ENCODE measurements at regions not wholly inside any gene's neighbourhood (a gene's known extent, or its start where the extent isn't known, plus 50 kb on each side); places are given as distances from the start of the nearest gene placed in this dataset.
A peak's percentile ranks its signal among the peaks of the same experiment; 100 is the strongest.
"Not testable (repeated sequence)": the region's sequence is repeated elsewhere in the genome, so short reads cannot be mapped to it uniquely, and the experiment has no call there.

GRCh38 chr2:171266102-171266501 lies 105.4 kb upstream of the TLK1 start:
- no peak for DNase-seq (ENCODE audit: low spot score)

GRCh38 chr2:171261529-171261928 lies 100.8 kb upstream of the TLK1 start:
- not testable (repeated sequence) for DNase-seq (ENCODE audit: low spot score)

GRCh38 chr2:171260471-171261424 lies 100.1 kb upstream of the TLK1 start:
- DNase-seq (ENCODE audit: low spot score): peak; percentile 19

- DNase-seq (ENCODE audit: low spot score): no peak
Observed at GRCh38 chr2:171254666-171255065, 94.0 kb upstream of the TLK1 start.

GRCh38 chr2:171253900-171254650 lies 93.4 kb upstream of the TLK1 start:
- no peak for DNase-seq (ENCODE audit: low spot score)

GRCh38 chr2:171253279-171253678 lies 92.6 kb upstream of the TLK1 start:
- DNase-seq (ENCODE audit: low spot score): no peak

GRCh38 chr2:171249689-171250088 lies 89.0 kb upstream of the TLK1 start:
- no peak for DNase-seq (ENCODE audit: low spot score)

GRCh38 chr2:171247741-171248662 lies 87.3 kb upstream of the TLK1 start:
- DNase-seq (ENCODE audit: low spot score): no peak

GRCh38 chr2:171244970-171245782 lies 84.5 kb upstream of the TLK1 start:
- no peak for DNase-seq (ENCODE audit: low spot score)

- no peak for DNase-seq (ENCODE audit: low spot score)
Observed at GRCh38 chr2:171244466-171244969, 83.8 kb upstream of the TLK1 start.

GRCh38 chr2:171241771-171242170 lies 81.1 kb upstream of the TLK1 start:
- DNase-seq (ENCODE audit: low spot score): no peak

- no peak for DNase-seq (ENCODE audit: low spot score)
Observed at GRCh38 chr2:171238946-171239345, 78.3 kb upstream of the TLK1 start.

GRCh38 chr2:171237751-171238505 lies 77.2 kb upstream of the TLK1 start:
- DNase-seq (ENCODE audit: low spot score): no peak

- DNase-seq (ENCODE audit: low spot score): no peak
Observed at GRCh38 chr2:171235262-171235881, 74.7 kb upstream of the TLK1 start.

GRCh38 chr2:171230176-171230575 lies 69.5 kb upstream of the TLK1 start:
- no peak for DNase-seq (ENCODE audit: low spot score)

GRCh38 chr2:171228826-171229225 lies 68.1 kb upstream of the TLK1 start:
- no peak for DNase-seq (ENCODE audit: low spot score)

GRCh38 chr2:171227066-171227782 lies 66.5 kb upstream of the TLK1 start:
- DNase-seq (ENCODE audit: low spot score): no peak

- DNase-seq (ENCODE audit: low spot score): no peak
Observed at GRCh38 chr2:171226461-171226860, 65.8 kb upstream of the TLK1 start.

GRCh38 chr2:171225989-171226388 lies 65.3 kb upstream of the TLK1 start:
- DNase-seq (ENCODE audit: low spot score): no peak
